Pancreas (tissue), 10 donors: ENCODE measurements at regions not wholly inside any gene's neighbourhood (a gene's known extent, or its start where the extent isn't known, plus 50 kb on each side); places are given as distances from the start of the nearest gene placed in this dataset.

Experiments
- ATAC-seq, 4 donors: fragments of 200-7000 bp; cut with Tn5 transposase; one replicate each; pipeline versions ENCODE4 v1.8.0 to v1.9.1; 2020; ENCODE audit warnings: mild to moderate bottlenecking in 4 of 4, moderate library complexity in 4 of 4
- DNase-seq, 6 donors: peaks; one replicate each; pipeline ENCODE4 v3.0.0-alpha.2; 2020
- FAIRE-seq: peaks from 2 replicates; lab custom pipeline; 2012; peaks lifted over from hg19 to GRCh38; lab: Jason Lieb, UNC
- H3K27ac ChIP-seq, 4 donors: fragments of 200-600 bp; sonication (generic); 1 replicate in 3 of 4; 2 replicates in 1 of 4; pipeline versions ENCODE4 v1.5.0 to v1.8.0; 2020
- H3K27me3 ChIP-seq, 4 donors: fragments of 200-600 bp; one replicate each; pipeline ENCODE4 v1.8.0; 2021
- H3K36me3 ChIP-seq, 3 donors: fragments of 200-600 bp; sonication (generic) in 1 of 3; one replicate each; pipeline versions ENCODE4 v1.5.0 to v1.8.0; 2020 to 2021
- H3K4me1 ChIP-seq, 3 donors: fragments of 200-600 bp; one replicate each; pipeline ENCODE4 v1.8.0; 2021
- H3K4me3 ChIP-seq, 4 donors: fragments of 200-600 bp; sonication (generic) in 2 of 4; one replicate each; pipeline versions ENCODE4 v1.5.0 to v1.8.0; 2020 to 2021
- H3K9me3 ChIP-seq, 4 donors: fragments of 200-600 bp; one replicate each; pipeline ENCODE4 v1.8.0; 2021
- WGBS, 2 donors: extraction: QIAGEN DNeasy Blood & Tissue Kit; methylation state at CpG; one replicate each; pipeline ENCODE4 v1.1.7; 2013; 5-methylcytosine and 5-hydroxymethylcytosine counted together
- intact Hi-C, 3 donors: fragments of 100-400 bp; cut with DNase I; formaldehyde crosslinking; loops; one replicate each; pipeline versions ENCODE4 v1.11.1 to v1.14.2; 2022
- TF ChIP-seq, protein P1 (sequence below), 4 donors: fragments of 200-600 bp; sonication (generic) in 3 of 4; IDR thresholded peaks; one replicate each; pipeline versions ENCODE4 v1.5.0 to v1.8.0; 2021; ENCODE audit warnings: antibody characterized with exemption in 4 of 4
- donor health status: healthy with polysubstance abuse.
- donor health status: DM: no; HTN: no; CAD: no; lungs with moderate emphysema.
- donor health status: DM: no; HTN: no; CAD: no.
- donor health status: control.
- donor health status: control.
- donor health status: Bipolar disorder and iron deficiency.
- donor health status: DM: yes; HTN: yes; CAD: no.
- donor health status: DM: no; HTN: no; CAD: no.
- donor health status: DM: no; HTN: no; CAD: no.
- donor health status: DM: yes; HTN: yes; CAD: no.

GRCh38 chr4:175910700-175911099 lies 98.6 kb upstream of the GPM6A start:
- FAIRE-seq (no peak), ATAC-seq (no peak), DNase-seq (no peak)
- TF ChIP-seq, protein P1, sequence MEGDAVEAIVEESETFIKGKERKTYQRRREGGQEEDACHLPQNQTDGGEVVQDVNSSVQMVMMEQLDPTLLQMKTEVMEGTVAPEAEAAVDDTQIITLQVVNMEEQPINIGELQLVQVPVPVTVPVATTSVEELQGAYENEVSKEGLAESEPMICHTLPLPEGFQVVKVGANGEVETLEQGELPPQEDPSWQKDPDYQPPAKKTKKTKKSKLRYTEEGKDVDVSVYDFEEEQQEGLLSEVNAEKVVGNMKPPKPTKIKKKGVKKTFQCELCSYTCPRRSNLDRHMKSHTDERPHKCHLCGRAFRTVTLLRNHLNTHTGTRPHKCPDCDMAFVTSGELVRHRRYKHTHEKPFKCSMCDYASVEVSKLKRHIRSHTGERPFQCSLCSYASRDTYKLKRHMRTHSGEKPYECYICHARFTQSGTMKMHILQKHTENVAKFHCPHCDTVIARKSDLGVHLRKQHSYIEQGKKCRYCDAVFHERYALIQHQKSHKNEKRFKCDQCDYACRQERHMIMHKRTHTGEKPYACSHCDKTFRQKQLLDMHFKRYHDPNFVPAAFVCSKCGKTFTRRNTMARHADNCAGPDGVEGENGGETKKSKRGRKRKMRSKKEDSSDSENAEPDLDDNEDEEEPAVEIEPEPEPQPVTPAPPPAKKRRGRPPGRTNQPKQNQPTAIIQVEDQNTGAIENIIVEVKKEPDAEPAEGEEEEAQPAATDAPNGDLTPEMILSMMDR (IDR thresholded peaks at IDR 0.05): no peak
- H3K4me1 ChIP-seq: no peaks in the 10 kb centered on the region
- no peak overlapping the region for H3K27ac ChIP-seq
- intact Hi-C loops: no loop called here
- WGBS, 2 donors: 68 to 85% methylated on average over 4 of the region's 4 CpGs
- no peaks in the 10 kb centered on the region for H3K27me3 ChIP-seq
- no peaks in the 10 kb centered on the region for H3K9me3 ChIP-seq
- no peaks in the 10 kb centered on the region for H3K36me3 ChIP-seq
- H3K4me3 ChIP-seq: no peak overlapping the region

DNA sequence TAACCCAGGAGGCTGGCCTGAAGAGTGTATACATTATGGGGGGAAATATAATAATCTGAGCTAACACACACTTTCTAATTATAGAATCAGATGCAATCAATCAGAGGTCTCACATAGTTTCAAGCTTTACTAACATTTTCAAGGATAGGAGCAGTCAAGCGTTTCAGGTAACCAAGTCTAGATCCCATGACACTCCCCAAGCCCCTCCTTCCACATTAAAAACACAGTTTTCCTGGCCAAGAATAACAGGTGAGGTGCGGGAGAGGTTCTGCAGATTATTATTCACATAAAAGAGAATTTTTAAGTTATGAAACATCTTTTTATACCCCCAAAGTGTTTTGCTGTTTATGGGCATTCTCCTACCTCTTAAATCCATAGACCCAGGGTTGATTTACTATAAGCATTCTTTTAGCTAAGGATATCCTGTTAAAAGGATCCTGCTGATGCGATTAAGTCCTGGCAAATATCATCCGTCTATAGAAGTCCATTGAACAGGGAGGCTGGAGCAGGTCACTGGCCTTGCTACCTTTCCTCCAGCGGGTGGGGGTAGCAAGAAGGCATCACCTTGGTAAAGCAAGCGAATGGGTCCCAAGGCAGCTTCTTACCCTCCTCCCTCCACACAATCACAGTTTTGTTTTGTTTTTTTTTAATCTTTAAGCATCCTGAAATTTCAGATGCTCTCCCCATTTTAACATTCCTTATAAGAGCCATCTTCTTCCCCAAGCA lies 104.7 kb upstream of the GPM6A start:
- ATAC-seq (no peak), FAIRE-seq (no peak)
- intact Hi-C loops: no loop called here

DNA sequence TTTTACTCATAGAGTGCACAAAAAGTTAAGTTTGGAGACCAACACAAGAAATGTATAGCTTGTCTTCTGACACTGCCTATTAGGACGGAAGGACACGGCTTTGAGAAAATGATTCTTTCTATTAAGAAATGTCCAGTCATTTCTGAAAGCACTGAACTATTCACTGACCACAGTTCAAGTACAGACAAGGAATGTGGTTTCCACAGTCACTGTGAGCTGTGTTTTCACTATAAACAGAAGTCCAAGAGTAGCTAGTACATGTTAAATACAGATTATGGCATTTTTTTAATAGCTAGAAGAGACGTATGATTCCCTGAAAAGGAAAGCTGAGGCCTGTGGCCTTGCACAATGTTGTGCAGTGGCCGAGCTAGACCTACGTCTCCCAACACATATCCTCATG lies 115.1 kb upstream of the GPM6A start:
- ATAC-seq (no peak), FAIRE-seq (no peak), DNase-seq (no peak)
- TF ChIP-seq, protein P1 (IDR thresholded peaks at IDR 0.05): no peak
- no peak overlapping the region for H3K27ac ChIP-seq
- no peaks in the 10 kb centered on the region for H3K9me3 ChIP-seq
- 77 to 81% methylated on average over 5 of the region's 5 CpGs for WGBS, 2 donors
- H3K36me3 ChIP-seq: no peaks in the 10 kb centered on the region
- no peak overlapping the region for H3K4me3 ChIP-seq
- no peaks in the 10 kb centered on the region for H3K4me1 ChIP-seq
- intact Hi-C loops: no loop called here
- no peaks in the 10 kb centered on the region for H3K27me3 ChIP-seq

More for the DNA sequence above, 104.7 kb upstream of the GPM6A start:
- Histone ChIP-seq H3K27ac (no peak overlapping the region), H3K4me3 (no peak overlapping the region), H3K36me3 (no peaks in the 10 kb centered on the region), H3K4me1 (no peaks in the 10 kb centered on the region), H3K9me3 (no peaks in the 10 kb centered on the region), H3K27me3 (no peaks in the 10 kb centered on the region)
- WGBS, 2 donors: 55 to 57% methylated on average over 6 of the region's 6 CpGs
- no peak for DNase-seq
- TF ChIP-seq, protein P1 (IDR thresholded peaks at IDR 0.05): no peak

GRCh38 chr4:175929441-175929840 lies 117.4 kb upstream of the GPM6A start:
- Histone ChIP-seq H3K4me1 (no peaks in the 10 kb centered on the region), H3K9me3 (no peaks in the 10 kb centered on the region), H3K4me3 (no peak overlapping the region), H3K36me3 (no peaks in the 10 kb centered on the region), H3K27ac (no peak overlapping the region), H3K27me3 (no peaks in the 10 kb centered on the region)
- DNase-seq (no peak), FAIRE-seq (no peak), ATAC-seq (no peak)
- TF ChIP-seq, protein P1 (IDR thresholded peaks at IDR 0.05): no peak
- WGBS, 2 donors: 37 to 39% methylated on average over 3 of the region's 3 CpGs
- intact Hi-C loops: no loop called here

GRCh38 chr4:175929932-175930331 lies 117.9 kb upstream of the GPM6A start:
- 47 to 61% methylated on average over 3 of the region's 3 CpGs for WGBS, 2 donors
- no peak overlapping the region for H3K4me3 ChIP-seq
- no peak for FAIRE-seq

More at GRCh38 chr4:175929932-175930331, 117.9 kb upstream of the GPM6A start:
- Histone ChIP-seq H3K36me3 (no peaks in the 10 kb centered on the region), H3K4me1 (peaks cover 0 to 3% (median 0%) of the 10 kb centered on the region in 3 donors), H3K27ac (no peak overlapping the region), H3K9me3 (no peaks in the 10 kb centered on the region), H3K27me3 (no peaks in the 10 kb centered on the region)
- ATAC-seq: no peak
- no peak for DNase-seq
- TF ChIP-seq, protein P1 (IDR thresholded peaks at IDR 0.05): no peak
- intact Hi-C loops: no loop called here
